DOHH2 (cell line): ENCODE measurements at regions not wholly inside any gene's neighbourhood (a gene's known extent, or its start where the extent isn't known, plus 50 kb on each side); places are given as distances from the start of the nearest gene placed in this dataset.

ENCODE experiments used
- H3F3A ChIP-seq: fragments of 200-600 bp; sonication (generic), shearing (Covaris generic); 2 replicates; pipeline ENCODE4 v1.6.0; 2016; ENCODE audit warnings: antibody characterized with exemption, mild to moderate bottlenecking; ENCODE audit not compliant: control insufficient read depth, insufficient read depth
- H3K27ac ChIP-seq: fragments of 200-600 bp; sonication (generic); 2 replicates; pipeline ENCODE4 v1.5.1; 2014; ENCODE audit warnings: low read depth, mild to moderate bottlenecking, low read length, moderate library complexity
- H3K27me3 ChIP-seq: fragments of 200-600 bp; sonication (generic); 2 replicates; pipeline ENCODE4 v1.6.1; 2014; ENCODE audit warnings: mild to moderate bottlenecking, low read length, mixed read lengths; ENCODE audit not compliant: control insufficient read depth
- H3K36me3 ChIP-seq: fragments of 200-600 bp; sonication (generic); 2 replicates; pipeline ENCODE4 v1.6.1; 2014; ENCODE audit warnings: mild to moderate bottlenecking, low read length, moderate library complexity, mixed read lengths; ENCODE audit not compliant: control insufficient read depth
- H3K4me1 ChIP-seq: fragments of 200-600 bp; sonication (generic); 2 replicates; pipeline ENCODE4 v1.6.1; 2014; ENCODE audit warnings: mild to moderate bottlenecking, low read length, mixed read lengths; ENCODE audit not compliant: control insufficient read depth
- H3K4me2 ChIP-seq: fragments of 200-600 bp; sonication (generic); 2 replicates; pipeline ENCODE4 v1.6.0; 2014; ENCODE audit warnings: mild to moderate bottlenecking, low read length, moderate library complexity
- H3K4me3 ChIP-seq: fragments of 200-600 bp; sonication (generic); 2 replicates; pipeline ENCODE4 v1.5.1; 2014; ENCODE audit warnings: mild to moderate bottlenecking, low read length, mixed read lengths
- H3K79me2 ChIP-seq: fragments of 200-600 bp; sonication (generic); 2 replicates; pipeline ENCODE4 v1.6.1; 2014; ENCODE audit warnings: mild to moderate bottlenecking, low read length, mixed read lengths; ENCODE audit not compliant: control insufficient read depth
- H3K9me2 ChIP-seq: fragments of 200-600 bp; sonication (generic); replicated peaks from 2 replicates; pipeline ENCODE4 v1.6.1; 2014; ENCODE audit warnings: mild to moderate bottlenecking, low read length, mixed read lengths; ENCODE audit not compliant: control insufficient read depth
- H3K9me3 ChIP-seq: fragments of 200-600 bp; sonication (generic); 2 replicates; pipeline ENCODE4 v1.6.1; 2014; ENCODE audit warnings: antibody characterized with exemption, low read length, mixed read lengths; ENCODE audit not compliant: control insufficient read depth, insufficient read depth
- H4K20me1 ChIP-seq: fragments of 200-600 bp; sonication (generic); 2 replicates; pipeline ENCODE4 v1.6.0; 2014; ENCODE audit warnings: low read depth, mild to moderate bottlenecking, antibody characterized with exemption, low read length, moderate library complexity; ENCODE audit not compliant: control insufficient read depth, insufficient read depth
- CTCF ChIP-seq: fragments of 200-600 bp; sonication (generic); IDR thresholded peaks from one replicate; pipeline ENCODE4 v1.5.1; 2014; ENCODE audit warnings: antibody characterized with exemption, mild to moderate bottlenecking, low read depth, low read length; ENCODE audit not compliant: poor library complexity, severe bottlenecking
- EZH2phosphoT487 ChIP-seq: fragments of 200-600 bp; sonication (generic); IDR thresholded peaks from 2 replicates; pipeline ENCODE4 v1.6.1; 2017; ENCODE audit warnings: borderline replicate concordance, mild to moderate bottlenecking, antibody characterized with exemption, low read length, moderate library complexity, mixed read lengths

GRCh38 chr5:158484150-158484549 lies 615.6 kb downstream of the EBF1 start:
- no peaks in the 10 kb centered on the region for H3K9me2 ChIP-seq
- no peaks in the 10 kb centered on the region for H3K9me3 ChIP-seq
- H3K36me3 ChIP-seq = no peaks in the 10 kb centered on the region
- no peaks in the 10 kb centered on the region for H3K27me3 ChIP-seq
- H3K79me2 ChIP-seq = no peaks in the 10 kb centered on the region
- TF ChIP-seq EZH2phosphoT487 = no peak
- no peak for TF ChIP-seq CTCF
- peaks cover 3% of the 10 kb centered on the region; the same call in 1 of the 2 replicates for H3K4me1 ChIP-seq
- no peak overlapping the region for H3K4me2 ChIP-seq
- H4K20me1 ChIP-seq = no peaks in the 10 kb centered on the region
- no peak overlapping the region for H3K4me3 ChIP-seq
- no peaks in the 10 kb centered on the region for H3F3A ChIP-seq
- no peak overlapping the region for H3K27ac ChIP-seq

- Histone ChIP-seq H3K4me2 (no peak overlapping the region), H3K36me3 (no peaks in the 10 kb centered on the region), H3K4me1 (peaks cover 11% of the 10 kb centered on the region), H3K9me3 (peaks cover under 1% of the 10 kb centered on the region; the same call in 1 of the 2 replicates), H3K79me2 (no peaks in the 10 kb centered on the region), H3K4me3 (no peak overlapping the region), H3K27me3 (no peaks in the 10 kb centered on the region), H3K9me2 (no peaks in the 10 kb centered on the region), H4K20me1 (no peaks in the 10 kb centered on the region), H3F3A (no peaks in the 10 kb centered on the region), H3K27ac (no peak overlapping the region)
- TF ChIP-seq EZH2phosphoT487 (no peak), CTCF (no peak)
These were observed 616.3 kb downstream of the EBF1 start for GRCh38 chr5:158483281-158483860.

GRCh38 chr5:158482125-158482524 lies 617.6 kb downstream of the EBF1 start:
- no peak overlapping the region for H3K27ac ChIP-seq

More at GRCh38 chr5:158482125-158482524, 617.6 kb downstream of the EBF1 start:
- Histone ChIP-seq H3K4me1 (peaks cover 19% of the 10 kb centered on the region), H3K9me2 (no peaks in the 10 kb centered on the region), H3K4me2 (no peak overlapping the region), H3F3A (no peaks in the 10 kb centered on the region), H4K20me1 (no peaks in the 10 kb centered on the region), H3K4me3 (no peak overlapping the region), H3K9me3 (peaks cover 4% of the 10 kb centered on the region), H3K36me3 (no peaks in the 10 kb centered on the region), H3K27me3 (no peaks in the 10 kb centered on the region), H3K79me2 (no peaks in the 10 kb centered on the region)
- TF ChIP-seq CTCF (no peak), EZH2phosphoT487 (no peak)
